ENCODE measurements at regions not wholly inside any gene's neighbourhood (a gene's known extent, or its start where the extent isn't known, plus 50 kb on each side); places are given as distances from the start of the nearest gene placed in this dataset.

DNA sequence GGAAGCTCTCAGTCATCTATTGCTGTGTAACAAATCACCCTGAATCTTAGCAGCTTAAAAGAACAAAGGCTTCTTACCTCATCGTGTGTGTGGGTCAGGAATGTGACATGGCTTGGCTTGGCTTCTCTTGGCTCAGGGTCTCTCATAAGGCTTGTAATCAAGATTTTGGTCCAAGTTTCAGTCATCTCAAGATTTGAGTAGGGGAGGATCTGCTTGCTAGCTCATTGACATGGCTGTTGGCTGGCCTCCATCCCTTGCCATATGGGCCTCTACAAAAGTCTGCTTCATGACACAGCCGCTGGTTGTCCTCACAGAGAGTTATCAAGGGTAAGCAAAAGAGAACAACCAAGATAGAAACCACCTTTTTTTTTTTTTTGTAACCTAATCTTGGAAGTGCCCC is 207.7 kb downstream of the PTPRC start:
- no peak for TF ChIP-seq SPI1 (IDR thresholded peaks at IDR 0.05; ENCODE audit: low read depth, low read length)
- no peak for TF ChIP-seq POLR2A (IDR thresholded peaks at IDR 0.05; ENCODE audit: low read depth, low read length)
- TF ChIP-seq POLR2AphosphoS5 (IDR thresholded peaks at IDR 0.05; ENCODE audit: low read depth, low read length), result no peak
- no peak for TF ChIP-seq TAF1 (IDR thresholded peaks at IDR 0.05; ENCODE audit: low read depth, low read length)
- no peak for TF ChIP-seq PAX5 (IDR thresholded peaks at IDR 0.05; ENCODE audit: insufficient read depth, low read length, severe bottlenecking)
